NCI-H2029 treated with DMSO at 0.1 percent for 48 hours (cell line): ENCODE measurements at regions not wholly inside any gene's neighbourhood (a gene's known extent, or its start where the extent isn't known, plus 50 kb on each side); places are given as distances from the start of the nearest gene placed in this dataset.
A peak's percentile ranks its signal among the peaks of the same experiment; 100 is the strongest.

Source experiments
- DNase-seq: peaks from one replicate; lab custom pipeline; 2025; lab: John Stamatoyannopoulos, UW

DNA sequence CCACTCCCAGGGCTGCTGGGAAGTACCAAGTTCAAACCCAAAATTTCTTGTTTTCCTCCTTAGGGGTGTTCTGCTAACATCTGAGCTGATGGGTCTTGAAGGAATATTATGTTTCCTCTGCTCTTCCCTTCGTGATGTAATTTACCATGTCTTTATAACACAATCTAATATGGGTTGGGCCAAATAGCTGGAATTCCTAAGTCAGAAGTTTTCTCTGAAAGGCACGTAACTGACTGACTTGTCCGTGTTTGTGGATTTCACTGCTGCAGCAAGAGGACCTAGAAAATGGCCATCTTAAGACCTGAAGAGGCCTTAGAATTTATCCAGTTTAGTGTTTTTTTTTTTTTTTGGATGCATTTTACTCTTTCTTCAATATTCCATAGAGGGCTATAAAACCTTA, 256.7 kb downstream of the DCDC2C start:
- no peak for DNase-seq

DNA sequence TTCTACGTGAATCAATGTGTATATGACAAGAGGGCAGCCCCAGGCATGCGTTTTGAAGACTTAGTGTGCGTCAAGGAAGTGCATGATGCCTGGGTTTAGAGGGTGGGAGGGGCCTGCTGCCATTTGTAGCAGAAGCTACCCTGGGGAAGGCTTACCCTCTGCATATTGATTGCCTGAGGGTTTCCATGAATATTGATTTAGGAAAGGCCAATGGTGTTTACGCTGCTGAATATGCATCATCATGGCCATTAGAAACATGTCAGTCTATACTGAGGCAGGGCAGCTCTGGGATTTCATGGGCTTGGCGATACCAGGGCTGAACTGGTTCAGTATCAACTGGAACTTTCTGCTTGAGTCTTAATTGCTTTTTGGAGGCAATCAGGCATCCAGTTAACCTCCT, 259.3 kb downstream of the DCDC2C start:
- DNase-seq, result no peak

GRCh38 chr2:3965211-3965610, 261.8 kb downstream of the DCDC2C start:
- no peak for DNase-seq

DNA sequence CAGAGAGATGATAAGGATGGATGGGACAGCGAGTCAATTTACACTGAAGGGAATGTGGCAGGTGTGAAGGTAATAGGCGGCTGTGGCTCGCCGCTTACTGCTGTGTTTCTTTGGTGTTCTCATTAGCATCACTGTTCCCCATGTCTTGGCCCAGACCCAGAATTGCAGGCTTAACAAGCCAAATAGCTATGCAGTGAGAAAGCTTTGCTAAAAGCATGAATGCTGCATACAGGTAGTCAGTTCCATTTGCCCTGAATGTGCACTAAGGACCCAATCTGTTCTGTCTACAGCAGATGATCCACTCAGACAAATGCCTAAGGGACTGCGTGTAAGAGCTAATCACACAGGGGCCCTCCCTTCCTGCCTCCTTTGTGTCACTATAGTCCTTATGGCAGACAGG, 262.6 kb downstream of the DCDC2C start:
- no peak for DNase-seq

GRCh38 chr2:3966470-3966869, 263.1 kb downstream of the DCDC2C start:
- DNase-seq, result no peak

- DNase-seq, result no peak
Observed at GRCh38 chr2:3968736-3969135, 265.4 kb downstream of the DCDC2C start.

DNA sequence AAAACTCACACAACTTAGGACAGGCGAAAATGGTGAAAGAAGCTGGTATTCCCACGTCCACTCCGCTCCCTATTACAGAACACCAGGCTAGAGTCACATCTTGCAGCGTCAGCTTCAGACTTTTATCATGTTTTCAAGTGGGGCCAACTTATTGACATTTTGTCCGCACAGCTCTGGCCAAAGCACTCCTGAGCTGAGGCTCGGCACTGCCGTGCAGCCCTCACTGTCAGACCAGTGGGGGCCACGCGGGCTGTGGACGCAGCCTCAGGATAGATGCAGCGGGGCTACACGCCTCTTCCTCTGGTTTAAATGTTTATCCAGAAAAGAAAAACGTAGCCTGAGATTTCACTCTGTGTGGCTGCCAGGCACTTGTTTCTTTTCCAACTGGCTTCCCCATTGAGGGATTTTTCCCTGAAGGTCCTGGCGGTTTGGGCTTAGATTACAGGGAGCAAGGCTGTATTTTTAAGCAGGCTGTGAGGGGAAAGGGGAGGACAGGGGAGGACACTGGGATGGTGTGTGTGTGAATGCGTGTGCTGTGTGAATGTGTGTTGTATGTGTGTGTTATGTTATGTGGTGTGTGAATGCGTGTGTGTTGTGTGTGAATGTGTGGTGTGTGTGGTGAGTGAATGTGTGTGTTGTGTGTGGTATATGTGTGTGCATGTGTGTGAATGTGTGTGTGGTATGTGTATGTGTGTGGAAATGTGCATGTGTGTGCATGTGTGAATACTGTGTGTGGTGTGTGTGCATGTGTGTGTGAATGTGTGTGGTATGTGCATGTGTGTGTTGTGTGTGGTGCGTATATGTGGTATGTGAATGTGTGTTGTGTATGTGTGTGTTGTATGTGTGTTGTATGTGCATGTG, 267.6 kb downstream of the DCDC2C start:
- DNase-seq, result no peak

DNA sequence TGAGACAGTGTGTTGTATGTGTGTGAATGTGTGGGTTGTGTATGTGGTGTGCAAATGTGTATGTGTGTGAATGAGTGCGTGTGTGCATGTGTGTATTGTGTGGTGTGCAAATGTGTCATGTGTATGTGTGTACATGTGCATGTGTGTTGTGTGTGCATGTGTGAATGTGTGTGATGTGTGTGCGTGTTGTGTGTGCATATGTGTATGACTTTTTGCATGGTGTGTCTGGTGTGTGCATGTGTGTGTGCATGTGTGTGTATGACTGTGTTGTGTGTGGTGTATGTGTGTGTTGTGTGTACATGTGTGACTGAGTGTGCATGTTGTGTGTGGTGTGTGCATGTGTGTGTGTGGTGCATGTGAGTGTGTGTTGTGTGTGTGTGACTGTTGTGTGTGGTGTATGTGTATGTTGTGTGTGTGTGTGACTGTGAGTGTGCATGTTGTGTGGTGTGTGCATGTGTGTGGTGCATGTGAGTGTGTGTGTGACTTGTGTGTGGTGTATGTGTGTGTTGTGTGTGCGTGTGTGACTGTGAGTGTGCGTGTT, 268.3 kb downstream of the DCDC2C start:
- no peak for DNase-seq

- no peak for DNase-seq
Observed at GRCh38 chr2:3972377-3972776, 269.0 kb downstream of the DCDC2C start.

DNA sequence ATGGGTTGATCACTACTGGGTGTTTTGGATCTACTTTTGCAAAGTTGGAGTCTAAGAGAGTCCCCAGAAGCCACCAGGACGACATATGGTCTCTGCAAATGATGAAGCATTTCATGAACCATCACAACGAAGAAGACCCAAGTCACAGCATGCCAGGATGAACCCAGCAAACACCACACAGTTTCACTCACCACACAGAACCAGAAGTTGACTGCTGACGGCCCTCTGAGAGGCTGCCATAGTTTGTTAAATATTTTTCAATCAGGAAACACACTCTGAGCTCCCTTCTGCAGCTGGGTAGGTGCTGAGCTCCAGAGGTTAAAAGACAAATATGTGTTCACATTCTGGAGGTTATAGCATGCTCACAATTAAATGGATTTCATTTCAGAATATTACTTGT, 271.4 kb downstream of the DCDC2C start:
- no peak for DNase-seq

DNA sequence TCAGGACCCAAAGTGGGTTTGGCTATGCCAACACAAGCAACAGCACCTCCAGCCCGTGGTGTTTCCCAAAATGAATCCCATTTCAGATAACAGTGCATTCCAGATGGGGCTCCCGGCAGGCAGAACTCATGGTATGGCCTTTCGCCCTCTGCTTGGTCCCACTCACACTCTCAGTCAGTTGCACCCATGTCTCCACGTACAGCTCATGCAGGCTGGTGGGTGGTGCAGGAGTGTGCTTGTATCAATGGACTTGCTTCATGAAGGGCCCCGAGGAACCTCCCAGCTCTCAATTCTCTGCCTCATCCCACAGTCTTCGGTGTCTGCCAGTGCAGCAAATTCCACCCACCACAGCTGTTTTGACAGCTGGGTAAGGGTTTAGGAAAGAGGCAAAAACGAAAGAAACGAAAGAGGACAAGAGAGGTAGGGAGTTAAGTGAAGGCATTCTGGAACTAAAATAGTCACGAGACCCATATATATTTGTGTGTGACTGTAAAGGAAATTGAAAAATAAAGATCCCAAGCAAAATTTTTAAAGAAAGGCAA, 278.1 kb downstream of the DCDC2C start:
- DNase-seq, result no peak

- DNase-seq, result no peak
Observed at GRCh38 chr2:3982160-3982559, 278.8 kb downstream of the DCDC2C start.

- DNase-seq, result no peak
Observed at GRCh38 chr2:3986063-3986462, 282.7 kb downstream of the DCDC2C start.

DNA sequence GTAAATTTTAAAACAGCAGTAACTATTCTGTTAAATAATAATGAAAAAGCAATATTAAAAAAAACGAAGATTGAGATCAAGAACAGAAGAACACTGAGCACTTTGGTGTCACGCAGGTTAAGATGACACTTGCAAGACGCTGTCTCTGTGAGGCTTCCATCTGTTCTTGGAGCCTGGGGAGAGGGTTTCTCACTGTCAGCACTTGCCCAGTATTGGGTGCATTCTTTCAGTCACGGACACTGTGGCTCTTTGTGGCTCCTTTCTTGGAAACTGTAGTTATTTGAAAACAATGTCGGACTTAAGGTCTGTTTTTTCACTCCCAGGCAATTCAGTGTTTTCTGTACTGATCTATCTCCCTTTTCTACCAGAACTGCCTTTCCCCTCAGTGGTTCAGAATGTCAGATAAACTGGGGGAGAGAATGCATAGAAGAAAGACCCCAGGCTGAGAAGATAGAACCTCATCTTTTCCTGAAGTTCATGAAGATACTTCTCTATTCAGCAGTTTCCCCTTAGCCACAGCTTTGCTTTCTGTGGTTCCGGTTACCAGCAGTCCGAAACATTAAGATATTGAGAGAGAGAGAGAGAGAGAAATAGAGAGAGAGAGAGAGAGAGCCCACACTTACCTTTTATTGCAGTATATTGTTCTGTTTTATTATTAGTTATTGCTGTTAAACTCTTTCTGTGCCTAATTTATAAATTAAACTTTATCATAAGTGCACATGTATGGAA, 283.3 kb downstream of the DCDC2C start:
- DNase-seq, result no peak

- no peak for DNase-seq
Observed at GRCh38 chr2:4002841-4003403, 299.5 kb downstream of the DCDC2C start.

GRCh38 chr2:4012197-4012596, 308.8 kb downstream of the DCDC2C start:
- DNase-seq, result no peak

DNA sequence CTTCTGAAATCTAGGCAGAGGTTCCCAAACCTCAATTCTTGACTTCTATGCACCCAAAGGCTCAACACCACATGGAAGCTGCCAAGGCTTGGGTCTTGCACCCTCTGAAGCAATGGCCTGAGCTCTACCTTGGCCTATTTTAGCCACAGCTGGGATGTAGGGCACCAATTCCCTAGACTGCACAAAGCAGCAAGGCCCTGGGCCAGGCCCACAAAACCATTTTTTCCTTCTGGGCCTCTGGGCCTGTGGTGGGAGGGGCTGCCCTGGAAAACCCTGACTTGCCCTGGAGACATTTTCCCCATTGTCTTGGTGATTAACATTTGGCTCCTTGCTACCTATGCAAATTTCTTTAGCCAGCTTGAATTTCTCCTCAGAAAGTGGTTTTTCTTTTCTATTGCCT, 315.2 kb downstream of the DCDC2C start:
- DNase-seq, result no peak

DNA sequence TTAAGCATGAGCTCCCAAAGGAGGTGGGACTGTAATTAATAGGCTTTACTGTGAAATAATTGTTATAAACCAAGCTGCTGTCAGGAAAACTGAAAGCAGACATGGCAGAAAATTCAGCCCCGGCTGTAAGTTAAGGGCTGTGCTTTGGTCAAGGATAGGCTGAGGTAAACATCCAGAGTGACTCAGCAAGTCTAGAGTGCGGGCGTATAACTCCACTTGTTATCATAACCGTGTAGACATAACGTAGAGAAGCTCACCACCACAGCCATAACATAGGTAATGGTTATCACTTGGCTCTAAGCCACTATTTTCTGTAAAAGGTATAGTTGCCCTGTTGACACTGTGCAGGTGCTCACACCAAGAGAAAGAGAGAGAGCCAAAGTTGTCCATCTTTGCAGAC, 316.8 kb downstream of the DCDC2C start:
- DNase-seq, result peak; percentile 62

DNA sequence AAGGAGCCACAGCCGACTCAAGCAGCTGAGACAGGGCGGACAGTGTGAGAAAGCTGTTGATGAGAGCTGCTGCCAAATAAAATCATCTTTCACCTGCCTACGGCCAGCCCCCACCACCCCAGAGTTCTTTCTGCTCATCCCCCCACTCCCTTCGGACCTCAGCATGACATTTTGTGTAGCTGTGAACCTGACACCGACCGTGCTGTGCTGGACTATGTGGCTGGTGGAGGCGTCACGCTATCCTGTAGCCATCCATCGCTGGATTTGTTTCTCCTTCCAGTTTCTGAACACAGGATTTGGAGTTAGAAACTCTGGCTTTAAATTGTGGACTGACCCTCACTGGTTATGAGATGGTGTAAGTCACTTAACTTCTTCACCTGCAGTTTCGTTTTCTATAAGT, 317.3 kb downstream of the DCDC2C start:
- DNase-seq, result no peak

DNA sequence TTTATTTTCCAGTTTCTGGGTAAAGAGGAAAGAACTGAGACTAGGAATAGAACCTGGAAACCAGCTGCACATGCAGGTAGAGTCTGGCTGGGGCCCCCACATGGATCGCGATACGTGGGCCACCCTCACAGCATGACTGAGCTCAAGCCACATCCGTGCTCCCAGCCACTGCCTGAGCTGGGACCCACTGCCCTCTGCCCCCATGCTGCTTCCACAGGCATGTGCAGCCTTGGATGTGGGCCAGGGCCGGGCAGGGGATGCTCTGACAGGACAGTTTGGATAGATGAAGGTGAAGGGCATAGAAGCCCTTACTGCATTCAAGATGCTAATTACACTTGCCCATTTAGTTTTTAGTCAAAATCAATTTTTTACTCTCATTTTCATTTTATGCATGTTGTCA, 321.2 kb downstream of the DCDC2C start:
- DNase-seq, result no peak

GRCh38 chr2:4029081-4029480, 325.7 kb downstream of the DCDC2C start:
- no peak for DNase-seq

DNA sequence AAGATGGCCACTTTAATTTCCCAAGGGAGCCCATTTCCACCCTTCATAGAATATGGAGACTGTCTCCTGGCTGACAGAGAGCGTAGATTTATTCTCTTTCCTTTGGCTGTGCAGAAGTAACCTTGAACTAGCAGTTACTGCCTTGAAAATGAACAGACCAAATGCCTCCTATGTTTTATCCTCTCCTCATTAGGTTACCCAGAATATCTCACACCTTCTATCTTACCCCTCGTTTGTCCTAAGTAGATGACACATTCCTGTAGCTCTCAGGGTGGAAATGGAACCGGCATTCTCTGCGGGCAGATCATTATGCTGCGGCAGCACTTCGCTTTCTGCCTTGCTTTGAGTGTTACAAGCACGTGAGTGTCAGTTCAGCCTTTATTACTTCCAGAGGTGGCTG, 336.5 kb downstream of the DCDC2C start:
- no peak for DNase-seq
